ENCODE measurements at regions not wholly inside any gene's neighbourhood (a gene's known extent, or its start where the extent isn't known, plus 50 kb on each side); places are given as distances from the start of the nearest gene placed in this dataset.

- Mint-ChIP-seq H3K4me1 (no peaks in the 10 kb centered on the region), H3K9me3 (peaks cover 12% of the 10 kb centered on the region), H3K27ac (no peak overlapping the region), H3K27me3 (no peaks in the 10 kb centered on the region), H3K4me3 (no peak overlapping the region), H3K36me3 (ENCODE audit: low read depth) (no peaks in the 10 kb centered on the region)
- ATAC-seq (replicated peaks), result no peak
Observed at GRCh38 chr20:12049125-12049524, 131.4 kb downstream of the BTBD3 start.

- no peaks in the 10 kb centered on the region for H3K4me1 Mint-ChIP-seq
- H3K9me3 Mint-ChIP-seq, result peaks cover 12% of the 10 kb centered on the region
- no peak overlapping the region for H3K4me3 Mint-ChIP-seq
- no peaks in the 10 kb centered on the region for H3K36me3 Mint-ChIP-seq (ENCODE audit: low read depth)
- ATAC-seq (replicated peaks), result no peak
- H3K27me3 Mint-ChIP-seq, result no peaks in the 10 kb centered on the region
- H3K27ac Mint-ChIP-seq, result no peak overlapping the region
Observed at GRCh38 chr20:12051206-12052163, 133.8 kb downstream of the BTBD3 start.

- Mint-ChIP-seq H3K4me3 (no peak overlapping the region), H3K27me3 (no peaks in the 10 kb centered on the region), H3K36me3 (ENCODE audit: low read depth) (no peaks in the 10 kb centered on the region), H3K9me3 (peaks cover 10% of the 10 kb centered on the region), H3K4me1 (no peaks in the 10 kb centered on the region), H3K27ac (no peak overlapping the region)
- ATAC-seq (replicated peaks), result no peak
Observed at GRCh38 chr20:12053353-12053752, 135.7 kb downstream of the BTBD3 start.

GRCh38 chr20:12054556-12054955, 136.9 kb downstream of the BTBD3 start:
- Mint-ChIP-seq H3K9me3 (peaks cover 20% of the 10 kb centered on the region), H3K36me3 (ENCODE audit: low read depth) (no peaks in the 10 kb centered on the region), H3K27ac (no peak overlapping the region), H3K4me1 (no peaks in the 10 kb centered on the region), H3K4me3 (no peak overlapping the region), H3K27me3 (no peaks in the 10 kb centered on the region)
- ATAC-seq (replicated peaks), result no peak

GRCh38 chr20:12055161-12055560, 137.5 kb downstream of the BTBD3 start:
- Mint-ChIP-seq H3K9me3 (peaks cover 21% of the 10 kb centered on the region), H3K27me3 (no peaks in the 10 kb centered on the region), H3K4me1 (no peaks in the 10 kb centered on the region), H3K27ac (no peak overlapping the region), H3K4me3 (no peak overlapping the region), H3K36me3 (ENCODE audit: low read depth) (no peaks in the 10 kb centered on the region)
- ATAC-seq (replicated peaks), result no peak

- ATAC-seq (replicated peaks), result no peak
- no peaks in the 10 kb centered on the region for H3K36me3 Mint-ChIP-seq (ENCODE audit: low read depth)
- no peaks in the 10 kb centered on the region for H3K27me3 Mint-ChIP-seq
- no peaks in the 10 kb centered on the region for H3K4me1 Mint-ChIP-seq
- H3K9me3 Mint-ChIP-seq, result peaks cover 25% of the 10 kb centered on the region
- no peak overlapping the region for H3K4me3 Mint-ChIP-seq
- H3K27ac Mint-ChIP-seq, result no peak overlapping the region
Observed at GRCh38 chr20:12056839-12057238, 139.1 kb downstream of the BTBD3 start.

- Mint-ChIP-seq H3K27me3 (no peaks in the 10 kb centered on the region), H3K4me1 (no peaks in the 10 kb centered on the region), H3K9me3 (peaks cover 25% of the 10 kb centered on the region), H3K36me3 (ENCODE audit: low read depth) (no peaks in the 10 kb centered on the region), H3K27ac (no peak overlapping the region), H3K4me3 (no peak overlapping the region)
- no peak for ATAC-seq (replicated peaks)
Observed at GRCh38 chr20:12057778-12058177, 140.1 kb downstream of the BTBD3 start.

GRCh38 chr20:12058216-12058615, 140.5 kb downstream of the BTBD3 start:
- no peak overlapping the region for H3K27ac Mint-ChIP-seq
- no peaks in the 10 kb centered on the region for H3K27me3 Mint-ChIP-seq
- no peaks in the 10 kb centered on the region for H3K36me3 Mint-ChIP-seq (ENCODE audit: low read depth)
- no peak overlapping the region for H3K4me3 Mint-ChIP-seq
- H3K4me1 Mint-ChIP-seq, result no peaks in the 10 kb centered on the region
- ATAC-seq (replicated peaks), result no peak
- peaks cover 25% of the 10 kb centered on the region for H3K9me3 Mint-ChIP-seq

- H3K36me3 Mint-ChIP-seq (ENCODE audit: low read depth), result no peaks in the 10 kb centered on the region
- H3K9me3 Mint-ChIP-seq, result peaks cover 21% of the 10 kb centered on the region
- no peak for ATAC-seq (replicated peaks)
- H3K27ac Mint-ChIP-seq, result no peak overlapping the region
- H3K4me3 Mint-ChIP-seq, result no peak overlapping the region
- H3K4me1 Mint-ChIP-seq, result no peaks in the 10 kb centered on the region
- no peaks in the 10 kb centered on the region for H3K27me3 Mint-ChIP-seq
Observed at GRCh38 chr20:12061466-12061865, 143.8 kb downstream of the BTBD3 start.

GRCh38 chr20:12063106-12063684, 145.5 kb downstream of the BTBD3 start:
- Mint-ChIP-seq H3K9me3 (peaks cover 21% of the 10 kb centered on the region), H3K36me3 (ENCODE audit: low read depth) (no peaks in the 10 kb centered on the region), H3K27ac (no peak overlapping the region)

DNA sequence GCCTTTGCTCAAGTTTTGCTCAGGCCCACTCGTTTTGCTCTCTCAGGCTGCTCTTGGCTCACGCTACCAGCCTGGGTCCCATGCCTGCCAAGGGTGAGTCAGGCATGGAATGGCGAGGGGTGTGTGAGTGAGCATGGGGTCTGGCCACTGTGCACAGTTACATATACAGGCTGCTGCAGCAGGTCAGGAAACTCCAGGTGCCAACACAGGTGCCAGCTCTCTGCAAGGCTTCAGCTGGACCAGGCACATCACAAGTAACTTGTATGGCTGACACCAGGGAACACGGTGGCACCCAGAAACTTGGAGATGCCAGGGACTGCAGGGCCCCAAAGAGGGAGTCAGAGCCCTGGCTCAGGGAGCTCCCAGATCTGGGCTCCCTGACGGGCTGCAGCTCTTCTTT, 146.8 kb downstream of the BTBD3 start:
- no peak for ATAC-seq (replicated peaks)
- no peaks in the 10 kb centered on the region for H3K4me1 Mint-ChIP-seq
- peaks cover 10% of the 10 kb centered on the region for H3K9me3 Mint-ChIP-seq
- H3K27ac Mint-ChIP-seq, result no peak overlapping the region
- H3K4me3 Mint-ChIP-seq, result no peak overlapping the region
- no peaks in the 10 kb centered on the region for H3K27me3 Mint-ChIP-seq
- H3K36me3 Mint-ChIP-seq (ENCODE audit: low read depth), result no peaks in the 10 kb centered on the region

More at GRCh38 chr20:12063106-12063684, 145.5 kb downstream of the BTBD3 start:
- H3K4me1 Mint-ChIP-seq, result no peaks in the 10 kb centered on the region
- no peak overlapping the region for H3K4me3 Mint-ChIP-seq
- no peaks in the 10 kb centered on the region for H3K27me3 Mint-ChIP-seq
- ATAC-seq (replicated peaks), result no peak

DNA sequence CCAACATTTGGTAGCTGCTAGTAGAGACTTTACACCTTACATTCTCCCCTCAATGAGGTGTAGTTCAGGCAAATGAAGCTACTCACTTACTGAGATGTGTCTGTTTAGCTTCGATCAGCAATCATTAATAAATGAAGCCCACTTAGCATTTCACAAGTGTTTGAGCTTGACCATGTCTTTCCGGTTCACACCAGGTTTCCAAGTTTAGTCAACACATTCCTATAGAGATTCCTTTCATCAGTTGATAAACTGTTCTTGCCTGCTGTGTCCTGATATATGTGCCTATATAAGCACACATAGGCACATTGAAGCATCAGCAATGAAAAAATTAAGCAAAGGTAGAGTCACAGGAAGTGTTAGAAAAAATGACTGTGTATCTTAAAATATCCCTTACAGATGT, 150.0 kb downstream of the BTBD3 start:
- no peak for ATAC-seq (replicated peaks)
- Mint-ChIP-seq H3K4me3 (no peak overlapping the region), H3K4me1 (no peaks in the 10 kb centered on the region), H3K27me3 (no peaks in the 10 kb centered on the region), H3K36me3 (ENCODE audit: low read depth) (no peaks in the 10 kb centered on the region), H3K27ac (no peak overlapping the region), H3K9me3 (no peaks in the 10 kb centered on the region)

GRCh38 chr20:12068121-12068520, 150.4 kb downstream of the BTBD3 start:
- H3K4me3 Mint-ChIP-seq, result no peak overlapping the region
- no peaks in the 10 kb centered on the region for H3K27me3 Mint-ChIP-seq
- H3K27ac Mint-ChIP-seq, result no peak overlapping the region
- ATAC-seq (replicated peaks), result no peak
- H3K9me3 Mint-ChIP-seq, result no peaks in the 10 kb centered on the region
- no peaks in the 10 kb centered on the region for H3K4me1 Mint-ChIP-seq
- H3K36me3 Mint-ChIP-seq (ENCODE audit: low read depth), result no peaks in the 10 kb centered on the region

DNA sequence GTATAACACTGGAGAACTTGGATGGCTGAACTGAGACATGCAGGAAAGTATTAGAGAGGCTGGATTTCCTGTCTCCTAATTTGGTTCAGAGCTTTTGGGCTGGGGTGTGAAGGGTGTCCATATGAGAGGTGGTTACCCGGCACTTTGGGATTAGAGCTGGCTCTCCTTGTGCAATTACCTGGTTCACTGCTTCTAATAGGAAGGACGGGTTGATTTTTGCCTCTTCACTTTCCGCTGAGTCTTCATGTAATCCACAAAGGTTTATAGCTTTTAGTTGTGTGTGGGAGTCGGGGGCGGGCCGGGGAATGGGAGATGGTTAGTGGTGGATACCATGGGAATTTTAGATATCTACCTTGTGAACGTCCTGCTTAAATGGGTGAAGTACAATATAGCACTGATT, 151.5 kb downstream of the BTBD3 start:
- no peaks in the 10 kb centered on the region for H3K9me3 Mint-ChIP-seq
- no peak overlapping the region for H3K27ac Mint-ChIP-seq
- no peaks in the 10 kb centered on the region for H3K27me3 Mint-ChIP-seq
- no peak for ATAC-seq (replicated peaks)
- no peaks in the 10 kb centered on the region for H3K36me3 Mint-ChIP-seq (ENCODE audit: low read depth)
- H3K4me1 Mint-ChIP-seq, result no peaks in the 10 kb centered on the region
- no peak overlapping the region for H3K4me3 Mint-ChIP-seq

DNA sequence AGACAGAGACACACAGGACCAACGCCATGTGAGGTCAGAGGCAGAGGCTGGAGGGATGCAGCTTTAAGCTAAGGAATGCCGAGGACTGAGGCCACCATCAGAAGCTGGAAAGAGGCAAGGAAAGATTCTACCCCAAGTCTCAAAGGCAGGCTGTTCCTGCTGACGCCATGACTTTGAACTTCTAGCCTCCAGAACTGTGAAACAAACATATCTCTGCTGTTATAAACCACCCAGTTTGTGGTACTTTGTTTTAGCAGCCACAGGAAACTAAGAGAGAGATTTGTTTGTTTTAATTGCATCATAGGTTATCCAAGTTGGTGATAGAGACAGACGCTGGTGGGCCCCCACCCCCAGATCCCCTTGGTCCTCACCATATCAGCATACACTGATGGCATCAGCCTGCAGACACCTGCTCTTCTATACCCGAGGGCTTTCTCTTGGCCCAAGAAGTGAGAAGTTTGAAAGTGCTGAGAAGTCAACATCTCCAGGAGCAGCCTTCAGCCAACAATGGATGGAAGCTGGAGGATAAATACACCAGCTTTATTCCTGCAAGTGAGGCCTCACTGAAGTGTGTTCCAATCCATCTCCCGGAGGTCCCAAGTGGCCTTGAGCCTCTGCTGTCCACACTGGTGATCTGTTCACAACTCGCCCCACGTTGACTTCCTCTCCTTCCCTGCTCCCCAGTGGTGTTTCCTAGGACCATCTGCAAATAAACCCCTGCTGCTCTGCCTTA, 154.7 kb downstream of the BTBD3 start:
- Mint-ChIP-seq H3K36me3 (ENCODE audit: low read depth) (no peaks in the 10 kb centered on the region), H3K4me3 (no peak overlapping the region), H3K9me3 (peaks cover 5% of the 10 kb centered on the region), H3K27me3 (no peaks in the 10 kb centered on the region), H3K27ac (no peak overlapping the region), H3K4me1 (no peaks in the 10 kb centered on the region)
- no peak for ATAC-seq (replicated peaks)

Measured in activated T-helper 17 cell treated with anti-CD3 and anti-CD28 coated beads, Interleukin-2, amount 50 U/mL, for 72 hours (primary cell).